Esophagus muscularis mucosa (tissue), 4 donors: ENCODE measurements at regions not wholly inside any gene's neighbourhood (a gene's known extent, or its start where the extent isn't known, plus 50 kb on each side); places are given as distances from the start of the nearest gene placed in this dataset.

Source experiments
- EP300 ChIP-seq: sonication (generic); formaldehyde crosslinking; IDR thresholded peaks from one replicate; pipeline ENCODE4 v1.6.1; 2017; ENCODE audit warnings: antibody characterized with exemption
- POLR2A ChIP-seq: fragments of 450-650 bp; IDR thresholded peaks from one replicate; pipeline ENCODE4 v1.6.1; 2017; ENCODE audit warnings: antibody characterized with exemption, moderate library complexity, mild to moderate bottlenecking, low read depth
- POLR2AphosphoS5 ChIP-seq, 2 donors: sonication (generic); formaldehyde crosslinking; IDR thresholded peaks; one replicate each; pipeline ENCODE4 v1.6.1; 2017; ENCODE audit warnings: antibody characterized with exemption in 2 of 2
- TF ChIP-seq, protein P1 (sequence below), 3 experiments: fragments of 200-600 bp in 2 of 3; fragments of 450-650 bp in 1 of 3; sonication (generic) in 2 of 3; IDR thresholded peaks; one replicate each; pipeline ENCODE4 v1.5.1; 2017 to 2019; ENCODE audit warnings: antibody characterized with exemption in 3 of 3, mild to moderate bottlenecking in 2 of 3, moderate library complexity in 1 of 3

DNA sequence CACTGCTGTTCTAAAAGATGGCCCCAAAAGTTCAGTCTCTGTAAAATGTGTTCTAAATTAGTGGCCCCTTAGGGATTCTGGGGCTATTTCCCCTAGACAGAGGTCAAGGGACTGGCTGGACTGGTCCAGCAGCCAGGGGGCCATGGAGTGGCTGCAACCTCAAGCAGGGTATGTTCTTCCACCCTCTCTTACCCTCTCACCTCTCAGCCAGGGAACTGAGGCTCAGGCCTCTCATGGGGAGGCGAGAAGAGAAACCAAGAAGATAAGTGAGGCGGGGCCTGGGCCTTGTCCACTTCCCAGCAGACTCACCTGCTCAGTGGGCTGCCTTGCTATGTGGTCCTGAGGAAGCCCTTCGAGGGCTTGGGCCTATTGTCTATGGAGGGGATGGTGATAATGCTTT lies 339.7 kb downstream of the MYCN start:
- TF ChIP-seq EP300 (no peak), POLR2AphosphoS5 (IDR thresholded peaks at IDR 0.05) (no peak), POLR2A (no peak)
- TF ChIP-seq, protein P1, sequence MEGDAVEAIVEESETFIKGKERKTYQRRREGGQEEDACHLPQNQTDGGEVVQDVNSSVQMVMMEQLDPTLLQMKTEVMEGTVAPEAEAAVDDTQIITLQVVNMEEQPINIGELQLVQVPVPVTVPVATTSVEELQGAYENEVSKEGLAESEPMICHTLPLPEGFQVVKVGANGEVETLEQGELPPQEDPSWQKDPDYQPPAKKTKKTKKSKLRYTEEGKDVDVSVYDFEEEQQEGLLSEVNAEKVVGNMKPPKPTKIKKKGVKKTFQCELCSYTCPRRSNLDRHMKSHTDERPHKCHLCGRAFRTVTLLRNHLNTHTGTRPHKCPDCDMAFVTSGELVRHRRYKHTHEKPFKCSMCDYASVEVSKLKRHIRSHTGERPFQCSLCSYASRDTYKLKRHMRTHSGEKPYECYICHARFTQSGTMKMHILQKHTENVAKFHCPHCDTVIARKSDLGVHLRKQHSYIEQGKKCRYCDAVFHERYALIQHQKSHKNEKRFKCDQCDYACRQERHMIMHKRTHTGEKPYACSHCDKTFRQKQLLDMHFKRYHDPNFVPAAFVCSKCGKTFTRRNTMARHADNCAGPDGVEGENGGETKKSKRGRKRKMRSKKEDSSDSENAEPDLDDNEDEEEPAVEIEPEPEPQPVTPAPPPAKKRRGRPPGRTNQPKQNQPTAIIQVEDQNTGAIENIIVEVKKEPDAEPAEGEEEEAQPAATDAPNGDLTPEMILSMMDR (IDR thresholded peaks at IDR 0.05) = no peak
